Osteocyte (in vitro differentiated cells): ENCODE measurements at regions not wholly inside any gene's neighbourhood (a gene's known extent, or its start where the extent isn't known, plus 50 kb on each side); places are given as distances from the start of the nearest gene placed in this dataset.

ENCODE experiments used
- DNase-seq: peaks from one replicate; pipeline ENCODE4 v3.0.0; 2021; ENCODE audit warnings: mixed read lengths; ENCODE audit not compliant: unreplicated experiment; ENCODE audit errors: extremely low spot score
- H3K27ac Mint-ChIP-seq: one replicate; pipeline ENCODE4 v1.8.0; 2021; ENCODE audit warnings: mild to moderate bottlenecking, mixed read lengths; ENCODE audit not compliant: unreplicated experiment
- H3K27me3 Mint-ChIP-seq: one replicate; pipeline ENCODE4 v1.8.0; 2021; ENCODE audit warnings: mixed read lengths; ENCODE audit not compliant: unreplicated experiment
- H3K36me3 Mint-ChIP-seq: one replicate; pipeline ENCODE4 v1.8.0; 2021; ENCODE audit warnings: mixed read lengths; ENCODE audit not compliant: unreplicated experiment
- H3K4me1 Mint-ChIP-seq: one replicate; pipeline ENCODE4 v1.8.0; 2021; ENCODE audit warnings: mixed read lengths; ENCODE audit not compliant: unreplicated experiment
- H3K4me3 Mint-ChIP-seq: one replicate; pipeline ENCODE4 v1.8.0; 2021; ENCODE audit warnings: mild to moderate bottlenecking, moderate library complexity, mixed read lengths; ENCODE audit not compliant: unreplicated experiment
- H3K9me3 Mint-ChIP-seq: one replicate; pipeline ENCODE4 v1.8.0; 2021; ENCODE audit warnings: mixed read lengths; ENCODE audit not compliant: unreplicated experiment
- CTCF ChIP-seq: fragments of 200-600 bp; sonication (generic); IDR thresholded peaks from 2 replicates; pipeline ENCODE4 v1.5.0; 2021; ENCODE audit warnings: antibody characterized with exemption, mild to moderate bottlenecking, moderate library complexity

- Mint-ChIP-seq H3K36me3 (no peaks in the 10 kb centered on the region), H3K4me1 (no peaks in the 10 kb centered on the region), H3K27me3 (no peaks in the 10 kb centered on the region), H3K9me3 (peaks cover 5% of the 10 kb centered on the region), H3K27ac (no peak overlapping the region), H3K4me3 (no peak overlapping the region)
- no peak for TF ChIP-seq CTCF
- DNase-seq: no peak
Observed at GRCh38 chr7:110373859-110374258, 717.1 kb upstream of the LRRN3 start.

DNA sequence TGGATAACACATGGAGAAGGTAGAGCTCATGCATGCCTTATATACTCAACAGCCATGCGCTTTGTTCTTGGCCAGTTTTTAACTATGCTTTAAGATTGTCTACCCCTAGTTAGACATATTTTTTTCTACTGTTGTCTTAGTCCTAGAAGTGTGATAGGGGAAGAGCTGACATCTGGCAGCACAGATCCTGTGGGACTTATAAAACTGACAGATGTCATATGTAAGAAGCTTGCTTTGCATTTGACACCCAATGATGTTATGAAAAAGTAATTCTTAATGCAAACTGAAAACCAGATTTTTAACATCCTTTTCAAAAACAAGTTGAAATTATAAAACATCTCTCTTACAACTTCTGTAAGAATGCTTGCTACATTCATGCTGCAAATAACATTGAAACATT lies 715.9 kb upstream of the LRRN3 start:
- TF ChIP-seq CTCF: no peak
- Mint-ChIP-seq H3K27ac (no peak overlapping the region), H3K36me3 (no peaks in the 10 kb centered on the region), H3K4me1 (no peaks in the 10 kb centered on the region), H3K27me3 (no peaks in the 10 kb centered on the region), H3K9me3 (peaks cover under 1% of the 10 kb centered on the region), H3K4me3 (no peak overlapping the region)
- DNase-seq: no peak

DNA sequence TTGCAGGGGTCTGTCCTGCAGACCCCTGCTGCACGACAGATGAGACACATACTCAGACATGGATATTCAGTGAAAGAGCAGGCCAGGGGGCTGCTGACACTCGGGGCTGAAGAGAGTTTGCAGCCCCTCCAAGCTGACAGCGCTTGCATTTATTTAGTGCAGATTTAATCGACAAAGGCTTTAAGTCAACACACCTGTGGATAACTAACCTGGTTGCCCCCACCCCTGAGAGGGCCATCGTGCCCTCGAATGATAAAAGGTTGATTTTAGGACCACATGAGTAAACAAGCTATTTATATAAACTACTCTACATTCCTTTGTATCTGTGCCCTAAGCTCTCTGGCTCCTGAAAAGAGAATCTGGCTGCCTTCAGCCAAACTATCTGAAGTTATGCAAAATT lies 708.2 kb upstream of the LRRN3 start:
- no peak for TF ChIP-seq CTCF
- H3K9me3 Mint-ChIP-seq: peaks cover 4% of the 10 kb centered on the region

DNA sequence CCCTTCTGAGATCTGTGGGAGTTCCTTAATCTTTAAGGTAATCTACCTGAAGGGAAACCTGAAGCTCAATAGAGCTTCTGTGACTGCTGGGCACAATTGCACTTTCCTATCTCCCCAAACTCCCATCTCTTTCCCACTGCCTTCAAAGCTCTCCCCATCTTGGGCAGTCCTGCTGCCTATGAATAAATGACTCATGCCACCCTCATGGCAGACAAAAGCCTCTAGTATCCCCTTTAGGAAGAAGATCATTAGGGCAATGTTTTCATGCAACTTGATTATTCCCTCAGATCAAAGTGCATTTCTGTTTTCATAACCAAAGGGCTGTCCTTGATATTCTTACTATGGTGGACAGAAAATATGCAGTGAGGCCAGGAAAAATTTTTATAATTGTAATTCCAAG lies 704.9 kb upstream of the LRRN3 start:
- H3K36me3 Mint-ChIP-seq: no peaks in the 10 kb centered on the region
- no peaks in the 10 kb centered on the region for H3K27me3 Mint-ChIP-seq
- no peak for TF ChIP-seq CTCF
- peaks cover 4% of the 10 kb centered on the region for H3K9me3 Mint-ChIP-seq
- no peak for DNase-seq
- no peak overlapping the region for H3K27ac Mint-ChIP-seq
- H3K4me1 Mint-ChIP-seq: peaks cover 11% of the 10 kb centered on the region
- no peak overlapping the region for H3K4me3 Mint-ChIP-seq

More for the DNA sequence above, 708.2 kb upstream of the LRRN3 start:
- DNase-seq: no peak
- Mint-ChIP-seq H3K27ac (no peak overlapping the region), H3K27me3 (no peaks in the 10 kb centered on the region), H3K4me3 (no peak overlapping the region), H3K4me1 (peaks cover 11% of the 10 kb centered on the region), H3K36me3 (no peaks in the 10 kb centered on the region)

DNA sequence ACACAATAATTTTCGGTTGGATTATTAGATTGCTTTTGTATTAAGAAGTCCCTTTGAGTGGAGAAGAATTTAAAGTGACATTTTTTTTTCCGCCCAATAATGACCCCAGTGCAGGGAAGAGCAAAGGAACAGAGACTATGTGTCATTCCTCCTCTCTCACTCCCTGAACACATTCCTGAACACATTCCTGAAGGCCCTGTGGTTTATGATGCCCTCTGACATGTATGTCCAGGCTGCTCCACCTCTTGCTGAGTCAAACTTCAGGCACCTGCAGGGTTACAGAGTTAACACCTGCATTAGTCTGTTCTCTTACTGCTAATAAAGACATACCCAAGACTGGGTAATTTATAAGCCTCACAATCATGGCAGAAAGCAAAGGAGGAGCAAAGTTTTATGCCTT lies 704.0 kb upstream of the LRRN3 start:
- Mint-ChIP-seq H3K4me1 (peaks cover 11% of the 10 kb centered on the region), H3K36me3 (no peaks in the 10 kb centered on the region), H3K27me3 (no peaks in the 10 kb centered on the region), H3K27ac (no peak overlapping the region), H3K4me3 (no peak overlapping the region), H3K9me3 (peaks cover 4% of the 10 kb centered on the region)
- TF ChIP-seq CTCF: no peak
- no peak for DNase-seq
